GM18870 (cell line): ENCODE measurements at regions not wholly inside any gene's neighbourhood (a gene's known extent, or its start where the extent isn't known, plus 50 kb on each side); places are given as distances from the start of the nearest gene placed in this dataset.

ENCODE experiments used
- ATAC-seq: cut with Tn5 transposase; IDR thresholded peaks from one replicate; pipeline ENCODE4 v1.9.1; 2021; ENCODE audit warnings: moderate library complexity; ENCODE audit not compliant: unreplicated experiment

- ATAC-seq, result no peak
Measured at GRCh38 chr18:44520981-44521667, 159.6 kb upstream of the SETBP1 start.

GRCh38 chr18:44521668-44522022, 159.0 kb upstream of the SETBP1 start:
- ATAC-seq, result no peak

GRCh38 chr18:44526705-44527415, 153.8 kb upstream of the SETBP1 start:
- ATAC-seq, result no peak

GRCh38 chr18:44533071-44533470, 147.6 kb upstream of the SETBP1 start:
- ATAC-seq, result no peak

- no peak for ATAC-seq
Measured at GRCh38 chr18:44536046-44536445, 144.6 kb upstream of the SETBP1 start.

- no peak for ATAC-seq
Measured at GRCh38 chr18:44536619-44537018, 144.1 kb upstream of the SETBP1 start.

- ATAC-seq, result no peak
Measured at GRCh38 chr18:44537526-44537925, 143.2 kb upstream of the SETBP1 start.

GRCh38 chr18:44539926-44540325, 140.8 kb upstream of the SETBP1 start:
- ATAC-seq, result no peak

- no peak for ATAC-seq
Measured at GRCh38 chr18:44541159-44541558, 139.5 kb upstream of the SETBP1 start.

- ATAC-seq, result no peak
Measured at GRCh38 chr18:44541781-44542180, 138.9 kb upstream of the SETBP1 start.

GRCh38 chr18:44543387-44543786, 137.3 kb upstream of the SETBP1 start:
- no peak for ATAC-seq

- no peak for ATAC-seq
Measured at GRCh38 chr18:44545359-44545985, 135.2 kb upstream of the SETBP1 start.

GRCh38 chr18:44546954-44547353, 133.7 kb upstream of the SETBP1 start:
- no peak for ATAC-seq

- no peak for ATAC-seq
Measured at GRCh38 chr18:44548291-44549221, 132.1 kb upstream of the SETBP1 start.

GRCh38 chr18:44552706-44553105, 128.0 kb upstream of the SETBP1 start:
- no peak for ATAC-seq

- ATAC-seq, result no peak
Measured at GRCh38 chr18:44556296-44556695, 124.4 kb upstream of the SETBP1 start.

- no peak for ATAC-seq
Measured at GRCh38 chr18:44557616-44558151, 123.0 kb upstream of the SETBP1 start.

- ATAC-seq, result no peak
Measured at GRCh38 chr18:44558767-44559166, 121.9 kb upstream of the SETBP1 start.

GRCh38 chr18:44562986-44563385, 117.7 kb upstream of the SETBP1 start:
- no peak for ATAC-seq

- no peak for ATAC-seq
Measured at GRCh38 chr18:44564922-44565321, 115.8 kb upstream of the SETBP1 start.

- no peak for ATAC-seq
Measured at GRCh38 chr18:44568342-44568741, 112.3 kb upstream of the SETBP1 start.
